Neural progenitor cell (in vitro differentiated cells): ENCODE measurements at regions not wholly inside any gene's neighbourhood (a gene's known extent, or its start where the extent isn't known, plus 50 kb on each side); places are given as distances from the start of the nearest gene placed in this dataset.
"Not testable (repeated sequence)": the region's sequence is repeated elsewhere in the genome, so short reads cannot be mapped to it uniquely, and the experiment has no call there.

Source experiments
- DNase-seq: peaks from one replicate; pipeline ENCODE4 v3.0.0-alpha.2; 2016; ENCODE audit warnings: low spot score
- H2AFZ ChIP-seq: fragments of 200-600 bp; sonication (generic); replicated peaks from 2 replicates; pipeline ENCODE4 v1.6.1; 2016; ENCODE audit warnings: antibody characterized with exemption
- H3F3A ChIP-seq: fragments of 200-600 bp; sonication (generic); 2 replicates; pipeline ENCODE4 v1.6.1; 2016; ENCODE audit warnings: antibody characterized with exemption, low read depth
- H3K27ac ChIP-seq: fragments of 200-600 bp; sonication (generic); 2 replicates; pipeline ENCODE4 v1.5.1; 2016; ENCODE audit warnings: mild to moderate bottlenecking
- H3K27me3 ChIP-seq: fragments of 200-600 bp; sonication (generic); 2 replicates; pipeline ENCODE4 v1.6.1; 2016; ENCODE audit warnings: mild to moderate bottlenecking, moderate library complexity
- H3K36me3 ChIP-seq: fragments of 200-600 bp; sonication (generic); 2 replicates; pipeline ENCODE4 v1.5.1; 2016
- H3K4me1 ChIP-seq: fragments of 200-600 bp; sonication (generic); 2 replicates; pipeline ENCODE4 v1.6.1; 2016; ENCODE audit warnings: mixed run types
- H3K4me2 ChIP-seq: fragments of 200-600 bp; sonication (generic); 2 replicates; pipeline ENCODE4 v1.6.1; 2016
- H3K4me3 ChIP-seq: fragments of 200-600 bp; sonication (generic); 2 replicates; pipeline ENCODE4 v1.5.1; 2016
- H3K79me2 ChIP-seq: fragments of 200-600 bp; sonication (generic); 2 replicates; pipeline ENCODE4 v1.6.1; 2016; ENCODE audit warnings: low read depth
- H3K9ac ChIP-seq: fragments of 200-600 bp; sonication (generic); 2 replicates; pipeline ENCODE4 v1.6.1; 2016
- H3K9me3 ChIP-seq: fragments of 200-600 bp; sonication (generic); 2 replicates; pipeline ENCODE4 v1.5.1; 2016; ENCODE audit warnings: low read depth
- H4K20me1 ChIP-seq: fragments of 200-600 bp; sonication (generic); 2 replicates; pipeline ENCODE4 v1.6.1; 2016; ENCODE audit warnings: low read depth
- H3K27ac Mint-ChIP-seq: 3 replicates; pipeline ENCODE4 v1.8.0; 2021; ENCODE audit warnings: mixed read lengths
- H3K27me3 Mint-ChIP-seq: 2 replicates; pipeline ENCODE4 v1.8.0; 2022; ENCODE audit warnings: low read depth, mild to moderate bottlenecking, inconsistent platforms, moderate library complexity, mixed read lengths; ENCODE audit not compliant: insufficient read depth
- H3K36me3 Mint-ChIP-seq: 3 replicates; pipeline ENCODE4 v1.8.0; 2021; ENCODE audit warnings: mixed read lengths
- H3K4me1 Mint-ChIP-seq: 3 replicates; pipeline ENCODE4 v1.8.0; 2021; ENCODE audit warnings: mixed read lengths
- H3K4me3 Mint-ChIP-seq: 3 replicates; pipeline ENCODE4 v1.8.0; 2021; ENCODE audit warnings: mild to moderate bottlenecking, moderate library complexity, mixed read lengths
- H3K9me3 Mint-ChIP-seq: 3 replicates; pipeline ENCODE4 v1.8.0; 2020; ENCODE audit warnings: mixed read lengths
- EZH2 ChIP-seq: fragments of 200-600 bp; sonication (generic); IDR thresholded peaks from 2 replicates; pipeline ENCODE4 v1.6.1; 2017; ENCODE audit warnings: antibody characterized with exemption, mild to moderate bottlenecking, moderate library complexity
- EZH2phosphoT487 ChIP-seq: fragments of 200-600 bp; sonication (generic); IDR thresholded peaks from 2 replicates; pipeline ENCODE4 v1.6.1; 2017; ENCODE audit warnings: antibody characterized with exemption
- TF ChIP-seq, protein P1 (sequence below): fragments of 200-600 bp; sonication (generic); IDR thresholded peaks from 2 replicates; pipeline ENCODE4 v1.5.1; 2017; ENCODE audit warnings: antibody characterized with exemption, mild to moderate bottlenecking

DNA sequence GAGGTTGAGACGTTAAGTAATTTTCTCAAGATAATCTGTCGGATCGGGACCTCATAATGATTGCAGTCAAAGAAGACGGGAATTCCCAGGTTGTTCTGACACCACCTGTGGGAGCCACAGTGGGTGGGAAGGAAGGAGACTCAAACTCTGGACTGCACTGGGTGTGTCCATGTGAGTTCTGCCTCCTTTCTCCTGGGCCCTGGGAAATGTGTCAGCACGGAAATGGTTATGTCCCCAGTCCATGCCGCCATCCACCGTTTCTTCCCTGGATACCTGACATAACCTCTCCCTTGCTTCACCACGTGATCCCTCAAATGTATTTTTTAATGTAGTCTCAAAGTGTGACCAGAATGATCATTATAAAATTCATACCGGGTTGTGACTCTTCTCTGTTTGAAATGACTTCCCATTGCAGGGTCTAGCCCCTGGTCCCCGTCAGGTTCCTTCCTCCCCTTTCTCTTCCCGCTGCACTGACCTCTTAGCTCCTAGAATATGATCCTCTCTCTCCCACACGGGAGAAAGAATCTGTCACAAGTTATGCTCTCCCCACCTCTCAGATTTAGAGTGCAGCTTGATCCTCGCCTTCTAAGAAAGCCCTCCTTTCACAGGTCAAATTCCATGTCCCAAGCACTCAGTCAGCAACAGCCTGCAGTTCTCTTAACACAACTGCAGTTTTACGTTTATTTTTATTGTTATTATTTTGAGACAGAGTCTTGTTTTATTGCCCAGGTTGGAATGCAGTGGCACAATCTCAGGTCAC is 820.0 kb upstream of the EEF2KMT start:
- Histone ChIP-seq H3F3A (peaks cover 17% of the 10 kb centered on the region), H2AFZ (no peak overlapping the region), H4K20me1 (no peaks in the 10 kb centered on the region), H3K9ac (no peak overlapping the region), H3K4me3 (no peak overlapping the region), H3K27me3 (no peaks in the 10 kb centered on the region), H3K79me2 (no peaks in the 10 kb centered on the region), H3K36me3 (no peaks in the 10 kb centered on the region), H3K4me1 (peaks cover 20% of the 10 kb centered on the region), H3K27ac (no peak overlapping the region), H3K9me3 (no peaks in the 10 kb centered on the region), H3K4me2 (peak overlapping the region; percentile 67)
- Mint-ChIP-seq H3K27me3 (peaks cover 22% of the 10 kb centered on the region), H3K9me3 (no peaks in the 10 kb centered on the region), H3K27ac (no peak overlapping the region), H3K36me3 (no peaks in the 10 kb centered on the region), H3K4me3 (no peak overlapping the region), H3K4me1 (peaks cover 23% of the 10 kb centered on the region)
- no peak for DNase-seq
- TF ChIP-seq EZH2 (no peak), EZH2phosphoT487 (no peak)
- TF ChIP-seq, protein P1, sequence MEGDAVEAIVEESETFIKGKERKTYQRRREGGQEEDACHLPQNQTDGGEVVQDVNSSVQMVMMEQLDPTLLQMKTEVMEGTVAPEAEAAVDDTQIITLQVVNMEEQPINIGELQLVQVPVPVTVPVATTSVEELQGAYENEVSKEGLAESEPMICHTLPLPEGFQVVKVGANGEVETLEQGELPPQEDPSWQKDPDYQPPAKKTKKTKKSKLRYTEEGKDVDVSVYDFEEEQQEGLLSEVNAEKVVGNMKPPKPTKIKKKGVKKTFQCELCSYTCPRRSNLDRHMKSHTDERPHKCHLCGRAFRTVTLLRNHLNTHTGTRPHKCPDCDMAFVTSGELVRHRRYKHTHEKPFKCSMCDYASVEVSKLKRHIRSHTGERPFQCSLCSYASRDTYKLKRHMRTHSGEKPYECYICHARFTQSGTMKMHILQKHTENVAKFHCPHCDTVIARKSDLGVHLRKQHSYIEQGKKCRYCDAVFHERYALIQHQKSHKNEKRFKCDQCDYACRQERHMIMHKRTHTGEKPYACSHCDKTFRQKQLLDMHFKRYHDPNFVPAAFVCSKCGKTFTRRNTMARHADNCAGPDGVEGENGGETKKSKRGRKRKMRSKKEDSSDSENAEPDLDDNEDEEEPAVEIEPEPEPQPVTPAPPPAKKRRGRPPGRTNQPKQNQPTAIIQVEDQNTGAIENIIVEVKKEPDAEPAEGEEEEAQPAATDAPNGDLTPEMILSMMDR = no peak

DNA sequence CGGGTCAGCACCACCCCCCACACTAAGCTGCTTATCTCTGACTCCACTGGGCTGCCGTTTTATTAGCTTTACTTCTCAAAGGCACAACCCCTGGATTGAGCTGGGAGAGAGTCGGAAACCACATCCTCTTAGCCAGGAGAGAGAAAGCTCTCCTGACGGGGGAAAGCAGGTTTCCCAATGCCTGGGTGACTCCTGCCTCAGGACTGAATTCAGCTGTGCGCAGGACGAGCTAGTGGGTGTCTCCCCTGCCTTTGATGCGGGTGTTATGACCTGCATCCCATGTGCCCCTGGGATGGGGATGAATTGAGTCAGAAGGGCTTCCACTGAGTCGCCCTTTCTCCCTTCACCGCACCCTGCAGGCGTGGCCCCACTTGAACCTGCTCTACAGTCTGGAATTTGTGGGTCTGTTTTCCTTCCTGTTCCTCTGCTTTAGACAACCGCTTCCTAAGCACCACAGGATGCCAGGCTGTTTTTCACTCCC is 819.2 kb upstream of the EEF2KMT start:
- peaks cover 23% of the 10 kb centered on the region for H3K4me1 Mint-ChIP-seq
- peak; percentile 61 for DNase-seq
- H3K4me3 Mint-ChIP-seq = no peak overlapping the region
- no peaks in the 10 kb centered on the region for H3K27me3 ChIP-seq
- H3K27ac ChIP-seq = no peak overlapping the region
- H3K27ac Mint-ChIP-seq = no peak overlapping the region
- no peak overlapping the region for H3K9ac ChIP-seq
- peak overlapping the region; percentile 14 for H3K4me3 ChIP-seq
- no peaks in the 10 kb centered on the region for H3K79me2 ChIP-seq
- H3K4me2 ChIP-seq = peak overlapping the region; percentile 67
- H2AFZ ChIP-seq = no peak overlapping the region
- TF ChIP-seq EZH2phosphoT487 = no peak
- TF ChIP-seq, protein P1 = no peak
- TF ChIP-seq EZH2 = no peak
- peaks cover 20% of the 10 kb centered on the region for H3K4me1 ChIP-seq
- H3F3A ChIP-seq = peaks cover 17% of the 10 kb centered on the region
- no peaks in the 10 kb centered on the region for H3K36me3 Mint-ChIP-seq
- H3K36me3 ChIP-seq = no peaks in the 10 kb centered on the region
- H4K20me1 ChIP-seq = no peaks in the 10 kb centered on the region
- no peaks in the 10 kb centered on the region for H3K9me3 ChIP-seq
- H3K9me3 Mint-ChIP-seq = no peaks in the 10 kb centered on the region
- H3K27me3 Mint-ChIP-seq = peaks cover 22% of the 10 kb centered on the region

DNA sequence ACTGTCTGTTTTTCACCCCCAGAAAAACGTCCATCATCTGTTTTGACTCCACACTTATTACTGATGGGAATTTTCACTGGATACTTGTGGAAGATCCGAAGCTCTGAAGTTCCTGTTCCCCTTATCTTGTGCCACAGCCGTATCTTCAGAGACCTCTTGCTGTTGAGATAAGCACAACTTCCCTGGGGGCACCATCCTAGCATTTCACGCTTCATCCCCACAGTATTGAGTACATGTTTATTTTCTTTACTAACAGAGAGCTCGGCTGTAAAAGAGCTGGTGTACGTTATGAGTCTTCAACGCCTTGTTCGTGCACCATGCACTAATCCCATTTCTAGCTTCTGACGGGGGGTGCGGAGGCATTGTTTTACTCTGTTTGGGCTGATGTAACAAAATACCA is 813.6 kb upstream of the EEF2KMT start:
- Histone ChIP-seq H3K36me3 (no peaks in the 10 kb centered on the region), H4K20me1 (no peaks in the 10 kb centered on the region), H3K9ac (no peak overlapping the region), H3K27ac (no peak overlapping the region), H2AFZ (no peak overlapping the region), H3K4me2 (no peak overlapping the region), H3K9me3 (no peaks in the 10 kb centered on the region), H3K79me2 (no peaks in the 10 kb centered on the region), H3K4me1 (peaks cover 5% of the 10 kb centered on the region), H3K27me3 (no peaks in the 10 kb centered on the region), H3K4me3 (no peak overlapping the region), H3F3A (peaks cover 6% of the 10 kb centered on the region)
- Mint-ChIP-seq H3K27me3 (peaks cover 10% of the 10 kb centered on the region), H3K27ac (no peak overlapping the region), H3K4me1 (peaks cover 8% of the 10 kb centered on the region), H3K9me3 (no peaks in the 10 kb centered on the region), H3K36me3 (no peaks in the 10 kb centered on the region), H3K4me3 (no peak overlapping the region)
- TF ChIP-seq EZH2 (no peak), EZH2phosphoT487 (no peak)
- TF ChIP-seq, protein P1 = no peak
- no peak for DNase-seq

DNA sequence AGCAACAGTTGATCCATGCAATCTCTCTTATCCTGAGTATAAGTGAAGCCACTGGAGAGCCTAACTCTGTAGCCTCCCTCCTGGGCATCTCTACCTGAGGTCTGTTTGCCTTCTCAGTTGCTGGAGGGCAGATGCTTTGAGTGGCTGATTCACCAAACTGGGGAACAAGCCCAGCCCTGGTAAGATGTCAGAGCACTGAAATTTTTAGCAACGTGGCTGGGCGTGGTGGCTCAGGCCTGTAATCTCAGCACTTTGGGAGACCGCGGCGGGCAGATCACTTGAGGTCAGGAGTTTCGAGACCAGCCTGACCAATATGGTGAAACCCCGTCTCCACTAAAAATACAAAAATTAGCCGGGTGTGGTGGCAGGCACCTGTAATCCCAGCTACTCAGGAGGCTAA is 812.0 kb upstream of the EEF2KMT start:
- not testable (repeated sequence) for H3K79me2 ChIP-seq, H3K27me3 Mint-ChIP-seq, H3K9me3 ChIP-seq, H3K4me1 ChIP-seq, H3K27me3 ChIP-seq, H3K4me1 Mint-ChIP-seq, H3F3A ChIP-seq, H3K9ac ChIP-seq, H3K36me3 ChIP-seq, H3K4me3 ChIP-seq, H4K20me1 ChIP-seq, DNase-seq, H3K4me2 ChIP-seq, H3K4me3 Mint-ChIP-seq, H3K27ac Mint-ChIP-seq, H3K9me3 Mint-ChIP-seq, H3K27ac ChIP-seq, H3K36me3 Mint-ChIP-seq, H2AFZ ChIP-seq
